Stomach (tissue), 8 donors: ENCODE measurements at regions not wholly inside any gene's neighbourhood (a gene's known extent, or its start where the extent isn't known, plus 50 kb on each side); places are given as distances from the start of the nearest gene placed in this dataset.

Experiments used
- DNase-seq, 2 donors: peaks; one replicate each; pipeline versions ENCODE4 v3.0.0 to v3.0.0-alpha.2; 2013 to 2019
- H3K27ac ChIP-seq, 5 donors: fragments of 200-600 bp in 4 of 5; sonication (generic) in 4 of 5; one replicate each; pipeline ENCODE4 v1.5.1; 2013 to 2019; ENCODE audit warnings: mild to moderate bottlenecking in 1 of 5, moderate library complexity in 1 of 5
- H3K27me3 ChIP-seq, 3 donors: fragments of 200-600 bp; sonication (generic); one replicate each; pipeline ENCODE4 v1.5.1; 2017 to 2019; ENCODE audit warnings: mixed run types in 1 of 3
- H3K36me3 ChIP-seq, 4 donors: fragments of 200-600 bp; sonication (generic); 1 replicate in 3 of 4; 2 replicates in 1 of 4; pipeline ENCODE4 v1.5.1; 2016 to 2019
- H3K4me1 ChIP-seq, 4 donors: fragments of 200-600 bp; sonication (generic); one replicate each; pipeline ENCODE4 v1.5.1; 2016 to 2019
- H3K4me3 ChIP-seq, 4 donors: fragments of 200-600 bp; sonication (generic) in 3 of 4; one replicate each; pipeline ENCODE4 v1.5.1; 2016 to 2019; ENCODE audit warnings: mild to moderate bottlenecking in 1 of 4
- H3K9me3 ChIP-seq, 4 donors: fragments of 200-600 bp; sonication (generic); one replicate each; pipeline ENCODE4 v1.5.1; 2016 to 2019
- EP300 ChIP-seq: sonication (generic); formaldehyde crosslinking; IDR thresholded peaks from one replicate; pipeline ENCODE4 v1.6.1; 2017; ENCODE audit warnings: antibody characterized with exemption
- POLR2A ChIP-seq, 4 donors: fragments of 450-650 bp; IDR thresholded peaks; one replicate each; pipeline ENCODE4 v1.6.1; 2016; ENCODE audit warnings: antibody characterized with exemption in 4 of 4, control low read depth in 2 of 4, mild to moderate bottlenecking in 1 of 4, moderate library complexity in 1 of 4
- POLR2AphosphoS5 ChIP-seq, 3 donors: sonication (generic); formaldehyde crosslinking; IDR thresholded peaks; one replicate each; pipeline ENCODE4 v1.6.1; 2016; ENCODE audit warnings: antibody characterized with exemption in 3 of 3
- WGBS, 5 donors: extraction: QIAGEN DNeasy Blood & Tissue Kit in 3 of 5; methylation state at CpG; one replicate each; pipeline versions ENCODE4 v1.1.5 to v1.1.7; 2013 to 2018; 5-methylcytosine and 5-hydroxymethylcytosine counted together
- intact Hi-C: fragments of 100-400 bp; cut with DNase I; formaldehyde crosslinking; loops from one replicate; pipeline ENCODE4 v1.15.1; 2023; ENCODE audit warnings: low total_unique reads
- TF ChIP-seq, protein P1 (sequence below), 7 experiments: fragments of 450-650 bp in 4 of 7; fragments of 200-600 bp in 3 of 7; sonication (generic) in 3 of 7; IDR thresholded peaks; one replicate each; pipeline ENCODE4 v1.5.1; 2016 to 2019; ENCODE audit warnings: antibody characterized with exemption in 7 of 7, control low read depth in 2 of 7, mild to moderate bottlenecking in 1 of 7
- donor health status: healthy with polysubstance abuse.
- donor health status: Bipolar disorder and iron deficiency.
- donor health status: healthy.

DNA sequence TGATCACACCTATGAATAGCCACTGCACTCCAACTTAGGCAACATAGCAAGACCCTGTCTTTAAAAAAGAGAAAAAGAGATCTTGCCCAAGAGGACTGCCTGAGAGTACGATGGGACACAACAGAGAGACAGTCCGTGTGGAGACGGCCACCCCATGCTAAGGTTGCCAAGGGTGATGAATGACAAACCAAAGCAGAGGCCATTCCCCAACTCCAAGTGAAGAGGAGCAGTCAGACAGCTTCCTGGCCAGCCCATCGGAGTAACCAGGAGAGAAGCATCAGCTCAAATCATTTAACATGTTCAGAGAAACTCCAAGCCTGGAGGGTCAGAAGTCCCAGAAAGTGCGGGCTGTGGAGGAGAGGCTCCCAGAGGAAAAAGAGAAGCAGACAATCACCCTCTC, 63.9 kb upstream of the SUB1 start:
- Histone ChIP-seq H3K27me3 (no peaks in the 10 kb centered on the region), H3K4me1 (no peaks in the 10 kb centered on the region), H3K4me3 (no peak overlapping the region), H3K27ac (no peak overlapping the region), H3K36me3 (no peaks in the 10 kb centered on the region), H3K9me3 (no peaks in the 10 kb centered on the region)
- intact Hi-C loops = no loop called here
- 73 to 85% (median 79%) methylated on average over 5 of the region's 5 CpGs for WGBS, 5 donors
- no peak for DNase-seq
- TF ChIP-seq POLR2A (IDR thresholded peaks at IDR 0.05) (no peak), POLR2AphosphoS5 (IDR thresholded peaks at IDR 0.05) (no peak), EP300 (no peak)
- TF ChIP-seq, protein P1, sequence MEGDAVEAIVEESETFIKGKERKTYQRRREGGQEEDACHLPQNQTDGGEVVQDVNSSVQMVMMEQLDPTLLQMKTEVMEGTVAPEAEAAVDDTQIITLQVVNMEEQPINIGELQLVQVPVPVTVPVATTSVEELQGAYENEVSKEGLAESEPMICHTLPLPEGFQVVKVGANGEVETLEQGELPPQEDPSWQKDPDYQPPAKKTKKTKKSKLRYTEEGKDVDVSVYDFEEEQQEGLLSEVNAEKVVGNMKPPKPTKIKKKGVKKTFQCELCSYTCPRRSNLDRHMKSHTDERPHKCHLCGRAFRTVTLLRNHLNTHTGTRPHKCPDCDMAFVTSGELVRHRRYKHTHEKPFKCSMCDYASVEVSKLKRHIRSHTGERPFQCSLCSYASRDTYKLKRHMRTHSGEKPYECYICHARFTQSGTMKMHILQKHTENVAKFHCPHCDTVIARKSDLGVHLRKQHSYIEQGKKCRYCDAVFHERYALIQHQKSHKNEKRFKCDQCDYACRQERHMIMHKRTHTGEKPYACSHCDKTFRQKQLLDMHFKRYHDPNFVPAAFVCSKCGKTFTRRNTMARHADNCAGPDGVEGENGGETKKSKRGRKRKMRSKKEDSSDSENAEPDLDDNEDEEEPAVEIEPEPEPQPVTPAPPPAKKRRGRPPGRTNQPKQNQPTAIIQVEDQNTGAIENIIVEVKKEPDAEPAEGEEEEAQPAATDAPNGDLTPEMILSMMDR (IDR thresholded peaks at IDR 0.05) = no peak

DNA sequence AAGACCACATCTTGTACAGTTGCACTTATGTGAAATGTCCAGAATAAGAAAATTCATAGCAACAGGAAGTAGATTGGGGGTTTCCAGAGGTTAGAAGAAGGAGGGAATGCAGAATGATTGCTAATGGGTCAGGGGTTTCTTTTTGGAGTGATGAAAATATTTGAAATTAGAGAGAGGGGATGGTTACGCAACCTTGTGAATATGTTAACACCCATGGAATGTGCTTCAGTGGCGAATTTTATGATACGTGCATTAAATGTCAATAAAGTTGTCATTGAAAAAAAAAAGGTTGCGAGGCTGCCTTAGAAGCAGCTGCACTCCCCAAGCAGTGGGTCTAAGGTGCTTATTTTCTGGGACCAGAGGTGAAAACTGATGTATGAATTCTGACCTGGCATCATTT, 64.4 kb upstream of the SUB1 start:
- H3K4me3 ChIP-seq = no peak overlapping the region
- 84 to 89% (median 86%) methylated on average over 4 of the region's 4 CpGs for WGBS, 5 donors
- H3K4me1 ChIP-seq = no peaks in the 10 kb centered on the region
- no peak for TF ChIP-seq POLR2AphosphoS5 (IDR thresholded peaks at IDR 0.05)
- DNase-seq = no peak
- intact Hi-C loops = no loop called here
- no peaks in the 10 kb centered on the region for H3K27me3 ChIP-seq
- no peaks in the 10 kb centered on the region for H3K9me3 ChIP-seq
- H3K36me3 ChIP-seq = no peaks in the 10 kb centered on the region
- H3K27ac ChIP-seq = no peak overlapping the region

DNA sequence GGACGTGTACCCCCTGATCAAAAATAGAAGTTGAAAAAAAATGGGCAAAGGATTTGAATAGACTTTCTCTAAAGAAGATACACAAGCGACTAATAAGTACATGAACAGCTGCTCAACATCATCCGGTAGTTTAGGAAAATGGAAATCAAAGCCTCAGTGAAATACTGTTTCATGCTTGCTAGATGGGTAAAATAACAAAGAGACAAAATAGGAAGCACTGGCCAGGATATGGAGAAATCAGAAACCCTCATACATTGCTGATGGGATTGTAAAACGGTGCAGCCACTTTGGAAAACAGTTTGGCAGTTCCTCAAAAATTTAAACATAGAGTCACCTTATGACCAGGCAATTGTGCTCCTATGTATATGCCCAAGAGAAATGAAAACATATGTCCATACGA, 65.0 kb upstream of the SUB1 start:
- no peaks in the 10 kb centered on the region for H3K27me3 ChIP-seq
- WGBS, 5 donors = 22 to 38% (median 32%) methylated on average over 5 of the region's 5 CpGs
- DNase-seq = no peak
- intact Hi-C loops = no loop called here
- no peak overlapping the region for H3K27ac ChIP-seq
- H3K4me1 ChIP-seq = no peaks in the 10 kb centered on the region
- no peaks in the 10 kb centered on the region for H3K36me3 ChIP-seq
- no peaks in the 10 kb centered on the region for H3K9me3 ChIP-seq
- no peak overlapping the region for H3K4me3 ChIP-seq
- no peak for TF ChIP-seq POLR2AphosphoS5 (IDR thresholded peaks at IDR 0.05)
- TF ChIP-seq EP300 = no peak

DNA sequence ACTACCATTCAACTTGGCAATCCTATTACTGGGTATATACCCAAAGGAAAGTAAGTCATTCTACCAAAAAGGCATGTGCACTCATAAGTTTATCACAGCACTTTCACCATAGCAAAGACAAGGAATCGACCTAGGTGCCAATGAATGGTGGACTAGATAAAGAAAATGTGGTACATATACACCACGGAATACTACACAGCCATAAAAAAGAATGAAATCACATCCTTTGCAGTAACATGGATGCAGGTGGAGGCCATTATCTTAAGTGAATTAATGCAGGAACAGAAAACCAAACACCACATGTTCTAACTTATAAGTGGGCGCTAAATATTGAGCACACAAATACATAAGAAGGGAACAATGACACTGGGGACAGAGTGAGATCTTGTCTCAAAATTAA, 65.8 kb upstream of the SUB1 start:
- no peaks in the 10 kb centered on the region for H3K36me3 ChIP-seq
- WGBS, 5 donors = 88 to 92% (median 90%) methylated on average over 3 of the region's 3 CpGs
- H3K27me3 ChIP-seq = no peaks in the 10 kb centered on the region
- no peak overlapping the region for H3K27ac ChIP-seq
- no peaks in the 10 kb centered on the region for H3K9me3 ChIP-seq
- intact Hi-C loops = no loop called here
- H3K4me1 ChIP-seq = no peaks in the 10 kb centered on the region
- H3K4me3 ChIP-seq = no peak overlapping the region
- TF ChIP-seq, protein P1 (IDR thresholded peaks at IDR 0.05) = no peak
- no peak for TF ChIP-seq POLR2AphosphoS5 (IDR thresholded peaks at IDR 0.05)
- no peak for TF ChIP-seq EP300
- no peak for TF ChIP-seq POLR2A (IDR thresholded peaks at IDR 0.05)
- DNase-seq = no peak

DNA sequence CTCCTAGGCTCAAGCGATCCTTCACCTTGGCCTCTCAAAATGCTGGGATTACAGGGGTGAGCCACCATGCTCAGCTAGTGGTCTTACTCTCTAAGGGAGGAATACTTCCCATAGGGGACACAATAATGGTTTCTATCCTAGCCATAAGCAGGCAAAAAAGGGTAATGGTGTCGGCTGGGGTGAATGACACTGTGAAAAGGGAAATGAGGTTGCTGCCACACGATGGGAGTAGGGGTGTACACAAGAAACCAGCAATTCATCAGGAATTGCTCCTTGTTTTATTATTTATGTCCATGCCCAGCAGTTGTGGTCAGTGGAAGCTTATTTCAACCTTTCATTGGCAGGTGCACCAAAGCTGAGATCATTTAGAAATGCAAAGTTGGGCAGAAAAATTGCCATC, 70.3 kb upstream of the ZFR start:
- WGBS, 5 donors = 59 to 63% (median 62%) methylated on average over 3 of the region's 3 CpGs
- intact Hi-C loops = no loop called here
- Histone ChIP-seq H3K4me3 (no peak overlapping the region), H3K27me3 (no peaks in the 10 kb centered on the region), H3K36me3 (no peaks in the 10 kb centered on the region), H3K4me1 (no peaks in the 10 kb centered on the region), H3K9me3 (no peaks in the 10 kb centered on the region), H3K27ac (no peak overlapping the region)
- DNase-seq = no peak
- TF ChIP-seq POLR2AphosphoS5 (IDR thresholded peaks at IDR 0.05) (no peak), EP300 (no peak), POLR2A (IDR thresholded peaks at IDR 0.05) (no peak)
- TF ChIP-seq, protein P1 (IDR thresholded peaks at IDR 0.05) = no peak
